Body of pancreas (tissue), 4 donors: ENCODE measurements at regions not wholly inside any gene's neighbourhood (a gene's known extent, or its start where the extent isn't known, plus 50 kb on each side); places are given as distances from the start of the nearest gene placed in this dataset.

Experiments
- ATAC-seq: fragments of 150-250 bp; one replicate; pipeline ENCODE4 v1.9.1; 2016
- DNase-seq, 4 donors: peaks; one replicate each; pipeline ENCODE4 v3.0.0-alpha.2; 2019
- H3K27ac ChIP-seq, 4 donors: fragments of 200-600 bp; sonication (generic); 1 replicate in 3 of 4; 2 replicates in 1 of 4; pipeline versions ENCODE4 v1.5.1 to v1.6.1; 2016 to 2019; ENCODE audit warnings: mild to moderate bottlenecking in 1 of 4, mixed read lengths in 1 of 4, moderate library complexity in 1 of 4
- H3K27me3 ChIP-seq, 2 donors: fragments of 200-600 bp; sonication (generic); one replicate each; pipeline ENCODE4 v1.6.0; 2016; ENCODE audit warnings: mild to moderate bottlenecking in 1 of 2
- H3K36me3 ChIP-seq, 2 donors: fragments of 200-600 bp; sonication (generic); replicated peaks in 1 of 2; 2 replicates each; pipeline ENCODE4 v1.5.1; 2016; ENCODE audit warnings: low read depth in 2 of 2; ENCODE audit not compliant: insufficient read depth in 1 of 2
- H3K4me1 ChIP-seq: fragments of 200-600 bp; sonication (generic); one replicate; pipeline ENCODE4 v1.6.0; 2016
- H3K4me3 ChIP-seq, 2 donors: fragments of 200-600 bp; sonication (generic); 1 replicate in 1 of 2; 2 replicates in 1 of 2; pipeline ENCODE4 v1.5.1; 2016 to 2019
- H3K9me3 ChIP-seq, 3 donors: fragments of 200-600 bp; sonication (generic); 1 replicate in 2 of 3; 2 replicates in 1 of 3; pipeline ENCODE4 v1.5.1; 2016
- POLR2A ChIP-seq, 3 donors: fragments of 450-650 bp; IDR thresholded peaks; one replicate each; pipeline ENCODE4 v1.6.1; 2016; ENCODE audit warnings: antibody characterized with exemption in 3 of 3, mild to moderate bottlenecking in 2 of 3
- WGBS, 2 donors: methylation state at CpG; one replicate each; pipeline ENCODE4 v1.1.5; 2017; 5-methylcytosine and 5-hydroxymethylcytosine counted together
- intact Hi-C: fragments of 100-400 bp; cut with DNase I; formaldehyde crosslinking; loops from one replicate; pipeline ENCODE4 v1.15.1; 2023
- TF ChIP-seq, protein P1 (sequence below), 7 experiments: fragments of 450-650 bp in 4 of 7; fragments of 200-600 bp in 3 of 7; sonication (generic) in 3 of 7; IDR thresholded peaks; one replicate each; pipeline ENCODE4 v1.5.1; 2016 to 2019; ENCODE audit warnings: antibody characterized with exemption in 7 of 7

DNA sequence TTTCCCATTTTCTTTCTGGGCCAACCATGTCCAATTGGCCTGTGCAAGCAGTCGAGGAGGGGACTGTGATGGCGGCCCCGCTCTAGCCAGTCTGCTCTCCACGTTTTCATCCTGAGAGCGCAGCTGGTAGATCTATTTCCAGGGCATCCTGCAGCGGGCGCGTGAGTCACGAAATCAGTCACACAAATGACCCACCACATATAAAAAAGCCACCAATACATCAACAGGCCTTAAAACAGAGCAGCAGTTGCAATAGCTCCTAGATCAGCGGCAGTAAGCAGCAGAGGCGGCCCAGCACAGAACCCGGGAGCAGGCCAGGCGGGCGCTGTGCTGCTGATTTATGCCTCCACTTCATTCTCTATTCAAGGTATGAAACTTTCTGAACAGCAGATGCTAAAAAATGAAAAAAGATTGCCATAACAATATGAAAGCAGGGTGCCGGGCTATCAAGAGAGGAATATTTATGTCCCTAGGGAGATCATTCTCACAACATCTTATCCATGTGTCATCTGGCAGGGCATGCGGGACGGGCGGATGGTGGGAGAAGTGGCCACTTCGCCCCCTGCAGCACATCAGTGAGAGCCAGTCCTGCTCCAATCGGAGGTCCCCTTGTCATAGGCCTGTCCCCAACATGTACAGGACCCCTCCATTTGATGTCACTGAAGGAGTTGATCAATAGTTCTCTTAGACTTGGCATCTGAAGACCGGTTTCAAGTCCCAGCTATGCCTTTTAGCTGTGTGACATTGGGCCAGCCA lies 98.0 kb upstream of the GPR26 start:
- H3K4me1 ChIP-seq = no peaks in the 10 kb centered on the region
- no peak overlapping the region for H3K27ac ChIP-seq
- intact Hi-C loops = no loop called here
- ATAC-seq (no peak), DNase-seq (no peak)
- no peaks in the 10 kb centered on the region for H3K27me3 ChIP-seq
- no peaks in the 10 kb centered on the region for H3K9me3 ChIP-seq
- TF ChIP-seq, protein P1, sequence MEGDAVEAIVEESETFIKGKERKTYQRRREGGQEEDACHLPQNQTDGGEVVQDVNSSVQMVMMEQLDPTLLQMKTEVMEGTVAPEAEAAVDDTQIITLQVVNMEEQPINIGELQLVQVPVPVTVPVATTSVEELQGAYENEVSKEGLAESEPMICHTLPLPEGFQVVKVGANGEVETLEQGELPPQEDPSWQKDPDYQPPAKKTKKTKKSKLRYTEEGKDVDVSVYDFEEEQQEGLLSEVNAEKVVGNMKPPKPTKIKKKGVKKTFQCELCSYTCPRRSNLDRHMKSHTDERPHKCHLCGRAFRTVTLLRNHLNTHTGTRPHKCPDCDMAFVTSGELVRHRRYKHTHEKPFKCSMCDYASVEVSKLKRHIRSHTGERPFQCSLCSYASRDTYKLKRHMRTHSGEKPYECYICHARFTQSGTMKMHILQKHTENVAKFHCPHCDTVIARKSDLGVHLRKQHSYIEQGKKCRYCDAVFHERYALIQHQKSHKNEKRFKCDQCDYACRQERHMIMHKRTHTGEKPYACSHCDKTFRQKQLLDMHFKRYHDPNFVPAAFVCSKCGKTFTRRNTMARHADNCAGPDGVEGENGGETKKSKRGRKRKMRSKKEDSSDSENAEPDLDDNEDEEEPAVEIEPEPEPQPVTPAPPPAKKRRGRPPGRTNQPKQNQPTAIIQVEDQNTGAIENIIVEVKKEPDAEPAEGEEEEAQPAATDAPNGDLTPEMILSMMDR (IDR thresholded peaks at IDR 0.05) = no peak
- no peak for TF ChIP-seq POLR2A (IDR thresholded peaks at IDR 0.05)
- H3K4me3 ChIP-seq = no peak overlapping the region
- WGBS, 2 donors = 74 to 75% methylated on average over 21 of the region's 21 CpGs
- no peaks in the 10 kb centered on the region for H3K36me3 ChIP-seq

DNA sequence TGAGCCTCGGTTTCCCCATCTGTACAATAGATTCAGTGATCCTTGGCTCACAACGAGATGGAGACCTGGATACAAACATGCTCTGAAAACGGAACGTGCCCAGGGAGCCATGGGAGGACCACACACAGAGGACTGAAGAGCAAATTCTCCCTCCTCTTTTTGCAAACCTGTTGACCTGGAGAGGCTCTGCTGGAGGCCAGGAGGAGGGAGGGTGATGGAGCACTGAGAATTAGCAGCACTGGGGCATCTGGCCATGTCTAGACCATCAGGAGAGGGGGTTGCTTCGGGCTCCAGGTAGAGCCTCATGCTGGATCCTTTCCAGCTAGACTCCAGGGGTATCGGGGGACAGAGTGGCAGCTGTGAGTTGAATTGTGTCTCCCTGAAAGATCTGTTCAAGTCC lies 97.4 kb upstream of the GPR26 start:
- Histone ChIP-seq H3K4me3 (no peak overlapping the region), H3K36me3 (no peaks in the 10 kb centered on the region), H3K27me3 (no peaks in the 10 kb centered on the region), H3K27ac (no peak overlapping the region), H3K4me1 (no peaks in the 10 kb centered on the region), H3K9me3 (no peaks in the 10 kb centered on the region)
- TF ChIP-seq, protein P1 (IDR thresholded peaks at IDR 0.05) = no peak
- no peak for TF ChIP-seq POLR2A (IDR thresholded peaks at IDR 0.05)
- 56 to 68% methylated on average over 6 of the region's 6 CpGs for WGBS, 2 donors
- no peak for DNase-seq
- ATAC-seq = no peak
- intact Hi-C loops = no loop called here

DNA sequence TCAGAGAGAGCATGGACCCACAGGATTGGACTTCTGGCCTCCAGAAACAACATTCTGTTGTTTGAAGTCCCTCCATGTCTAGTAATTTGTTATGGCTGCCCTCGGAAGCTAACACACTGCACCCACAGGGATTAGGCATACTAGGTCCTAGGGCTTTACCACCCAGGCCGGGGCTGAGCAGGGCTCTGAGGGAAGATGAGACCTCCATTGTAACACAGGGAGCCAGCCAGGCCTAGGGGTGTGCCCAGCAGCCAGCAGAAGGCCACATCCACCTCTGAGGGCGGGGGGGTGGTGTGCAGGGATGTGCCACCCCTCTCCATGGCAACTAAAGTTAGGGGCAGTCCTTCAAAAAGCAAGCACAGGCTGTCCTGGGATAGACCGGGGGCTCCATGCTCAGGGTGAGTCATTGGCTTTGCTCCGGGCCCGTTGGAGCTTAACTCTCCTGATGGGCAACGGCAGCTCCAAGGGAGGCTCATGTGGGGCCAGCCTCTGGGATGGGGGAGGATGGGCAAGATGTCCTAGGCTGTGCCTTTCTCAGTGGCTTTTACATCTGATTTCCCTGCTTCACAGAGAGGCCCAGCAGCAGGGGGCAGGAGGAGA lies 96.6 kb upstream of the GPR26 start:
- no peak for ATAC-seq
- no peaks in the 10 kb centered on the region for H3K9me3 ChIP-seq
- no peaks in the 10 kb centered on the region for H3K36me3 ChIP-seq
- intact Hi-C loops = loop anchor here (10.0 kb wide), 1 partner anchor 825 kb away; no protein-coding TSS in a partner anchor
- H3K27me3 ChIP-seq = no peaks in the 10 kb centered on the region
- TF ChIP-seq POLR2A (IDR thresholded peaks at IDR 0.05) = no peak
- TF ChIP-seq, protein P1 (IDR thresholded peaks at IDR 0.05) = no peak
- no peak for DNase-seq
- H3K4me3 ChIP-seq = no peak overlapping the region
- 56 to 61% methylated on average over 3 to 7 of the region's 7 CpGs for WGBS, 2 donors
- H3K4me1 ChIP-seq = no peaks in the 10 kb centered on the region
- no peak overlapping the region for H3K27ac ChIP-seq

DNA sequence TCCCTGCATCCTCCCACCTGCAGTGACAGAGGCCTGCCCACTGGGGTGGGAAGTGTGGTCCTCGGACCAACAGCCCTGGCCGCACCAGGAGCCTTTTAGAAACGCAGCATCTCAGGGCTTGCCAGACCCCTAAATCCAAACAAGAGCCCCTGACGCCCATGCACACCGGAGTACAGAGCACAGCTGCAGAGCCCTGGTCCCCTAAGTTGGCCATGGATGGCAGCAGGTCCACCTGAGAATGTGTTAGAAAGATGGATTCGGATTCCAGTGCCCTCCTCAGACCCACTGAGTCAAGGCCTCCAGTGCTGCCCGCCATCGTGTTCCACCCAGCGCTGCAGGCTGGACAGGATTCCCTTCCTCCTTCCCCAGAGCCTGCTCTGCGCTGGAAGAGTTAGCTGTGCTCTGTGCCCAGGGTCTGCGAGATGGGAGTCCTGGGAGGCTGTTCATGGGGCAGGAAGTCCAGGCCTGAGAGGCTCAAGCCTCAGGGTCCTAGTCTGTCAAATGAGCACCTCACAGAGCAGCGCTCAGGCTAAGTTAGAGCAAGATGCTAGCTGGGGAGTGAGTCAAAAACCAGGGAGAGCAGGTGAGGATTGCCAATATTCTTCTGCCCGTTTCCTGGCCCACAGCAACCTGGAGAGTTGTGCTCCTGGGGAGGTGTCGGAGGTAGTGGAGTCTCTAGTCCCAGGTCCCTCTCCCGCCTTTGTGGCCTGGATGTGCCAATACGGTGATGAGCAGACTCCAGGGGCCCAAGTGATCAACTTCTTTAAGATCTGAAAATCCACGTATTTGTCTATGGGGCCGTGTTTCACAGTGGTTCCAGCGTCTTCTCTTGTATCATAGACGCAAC lies 95.9 kb upstream of the GPR26 start:
- no peaks in the 10 kb centered on the region for H3K36me3 ChIP-seq
- H3K4me1 ChIP-seq = no peaks in the 10 kb centered on the region
- TF ChIP-seq POLR2A (IDR thresholded peaks at IDR 0.05) = no peak
- ATAC-seq = no peak
- WGBS, 2 donors = 56 to 66% methylated on average over 9 to 20 of the region's 20 CpGs
- intact Hi-C loops = loop anchor here (10.0 kb wide), 1 partner anchor 825 kb away; no protein-coding TSS in a partner anchor
- no peaks in the 10 kb centered on the region for H3K27me3 ChIP-seq
- DNase-seq = no peak
- no peak overlapping the region for H3K27ac ChIP-seq
- no peaks in the 10 kb centered on the region for H3K9me3 ChIP-seq
- H3K4me3 ChIP-seq = no peak overlapping the region

DNA sequence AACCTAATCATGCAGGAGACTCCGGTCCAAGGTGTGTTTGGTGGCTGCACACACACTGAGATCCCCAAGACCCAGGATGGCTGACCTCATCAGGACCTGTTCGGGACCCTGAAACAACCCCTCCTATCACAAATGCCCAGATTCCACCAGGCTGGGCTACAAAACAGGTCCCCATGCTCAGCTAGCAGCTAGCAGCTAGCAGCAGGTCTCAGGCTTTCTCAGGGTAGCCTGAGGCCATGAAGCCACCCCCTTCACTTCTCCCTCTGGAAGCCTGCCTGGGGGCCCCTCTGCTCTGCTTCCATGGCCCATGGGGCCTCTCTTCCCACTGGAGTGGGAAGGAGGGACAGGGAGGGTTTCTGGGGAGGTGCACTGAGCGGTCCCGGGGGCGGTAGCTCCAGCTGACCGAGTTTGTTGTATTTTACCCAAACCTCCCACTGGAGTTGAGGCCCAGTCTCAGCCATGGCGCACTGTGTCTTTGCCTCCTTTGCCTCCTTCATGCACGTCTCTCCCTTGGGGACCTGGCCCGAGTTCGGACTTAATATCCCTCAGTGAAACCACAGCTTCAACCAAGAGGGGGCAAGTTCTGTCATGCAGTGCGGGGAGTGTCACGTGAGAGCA lies 95.1 kb upstream of the GPR26 start:
- TF ChIP-seq POLR2A (IDR thresholded peaks at IDR 0.05) = no peak
- TF ChIP-seq, protein P1 (IDR thresholded peaks at IDR 0.05) = no peak
- H3K27ac ChIP-seq = no peak overlapping the region
- H3K27me3 ChIP-seq = no peaks in the 10 kb centered on the region
- 47 to 69% methylated on average over 7 to 12 of the region's 12 CpGs for WGBS, 2 donors
- H3K4me3 ChIP-seq = no peak overlapping the region
- no peaks in the 10 kb centered on the region for H3K9me3 ChIP-seq
- intact Hi-C loops = loop anchor here (10.0 kb wide), 1 partner anchor 824 kb away; no protein-coding TSS in a partner anchor
- no peaks in the 10 kb centered on the region for H3K36me3 ChIP-seq
- no peaks in the 10 kb centered on the region for H3K4me1 ChIP-seq
- ATAC-seq (no peak), DNase-seq (no peak)
